ENCODE measurements at regions not wholly inside any gene's neighbourhood (a gene's known extent, or its start where the extent isn't known, plus 50 kb on each side); places are given as distances from the start of the nearest gene placed in this dataset.

GRCh38 chr18:42392416-42392815 is 437.4 kb downstream of the PIK3C3 start:
- TF ChIP-seq EZH2 (IDR thresholded peaks at IDR 0.05; ENCODE audit: borderline replicate concordance, low read depth, low read length, severe bottlenecking) (no peak), MYC (IDR thresholded peaks at IDR 0.05; ENCODE audit: low read depth, low read length) (no peak), CTCF (IDR thresholded peaks at IDR 0.05; ENCODE audit: extremely low read depth in 1 of 2, insufficient read depth in 1 of 2, low read depth in 1 of 2, low read length in 2 of 2) (no peak), MAX (IDR thresholded peaks at IDR 0.05; ENCODE audit: insufficient read depth, insufficient read length) (no peak)

Data from endothelial cell of umbilical vein (primary cell).